ENCODE measurements at regions not wholly inside any gene's neighbourhood (a gene's known extent, or its start where the extent isn't known, plus 50 kb on each side); places are given as distances from the start of the nearest gene placed in this dataset.

- ATAC-seq (ENCODE audit: low read depth): no peak
- no peak for TF ChIP-seq CTCF (IDR thresholded peaks at IDR 0.05; ENCODE audit: poor library complexity, severe bottlenecking)
- H3K4me1 ChIP-seq (ENCODE audit: insufficient read depth, poor library complexity, severe bottlenecking): no peaks in the 10 kb centered on the region
Observed at GRCh38 chr6:135701426-135701825, 150.1 kb upstream of the PDE7B start.

GRCh38 chr6:135703007-135703406 lies 148.5 kb upstream of the PDE7B start:
- ATAC-seq (ENCODE audit: low read depth) (no peak), DNase-seq (ENCODE audit: low spot score) (no peak)
- Histone ChIP-seq H3K27me3 (ENCODE audit: insufficient read depth, poor library complexity, severe bottlenecking) (no peaks in the 10 kb centered on the region), H3K27ac (ENCODE audit: poor library complexity, severe bottlenecking) (no peak overlapping the region), H3K9me3 (ENCODE audit: severe bottlenecking) (no peaks in the 10 kb centered on the region), H3K4me3 (ENCODE audit: severe bottlenecking) (no peak overlapping the region), H3K4me1 (ENCODE audit: insufficient read depth, poor library complexity, severe bottlenecking) (no peaks in the 10 kb centered on the region), H3K36me3 (ENCODE audit: low read depth) (no peaks in the 10 kb centered on the region)
- TF ChIP-seq CTCF (IDR thresholded peaks at IDR 0.05; ENCODE audit: poor library complexity, severe bottlenecking): no peak

More at GRCh38 chr6:135701426-135701825, 150.1 kb upstream of the PDE7B start:
- Histone ChIP-seq H3K36me3 (ENCODE audit: low read depth) (no peaks in the 10 kb centered on the region), H3K27me3 (ENCODE audit: insufficient read depth, poor library complexity, severe bottlenecking) (no peaks in the 10 kb centered on the region), H3K4me3 (ENCODE audit: severe bottlenecking) (no peak overlapping the region), H3K27ac (ENCODE audit: poor library complexity, severe bottlenecking) (no peak overlapping the region), H3K9me3 (ENCODE audit: severe bottlenecking) (no peaks in the 10 kb centered on the region)
- DNase-seq (ENCODE audit: low spot score): no peak

- Histone ChIP-seq H3K36me3 (ENCODE audit: low read depth) (no peaks in the 10 kb centered on the region), H3K27ac (ENCODE audit: poor library complexity, severe bottlenecking) (no peak overlapping the region), H3K4me3 (ENCODE audit: severe bottlenecking) (no peak overlapping the region), H3K4me1 (ENCODE audit: insufficient read depth, poor library complexity, severe bottlenecking) (no peaks in the 10 kb centered on the region), H3K9me3 (ENCODE audit: severe bottlenecking) (no peaks in the 10 kb centered on the region), H3K27me3 (ENCODE audit: insufficient read depth, poor library complexity, severe bottlenecking) (no peaks in the 10 kb centered on the region)
- DNase-seq (ENCODE audit: low spot score) (no peak), ATAC-seq (ENCODE audit: low read depth) (no peak)
- no peak for TF ChIP-seq CTCF (IDR thresholded peaks at IDR 0.05; ENCODE audit: poor library complexity, severe bottlenecking)
Observed at GRCh38 chr6:135703621-135704020, 147.9 kb upstream of the PDE7B start.

DNA sequence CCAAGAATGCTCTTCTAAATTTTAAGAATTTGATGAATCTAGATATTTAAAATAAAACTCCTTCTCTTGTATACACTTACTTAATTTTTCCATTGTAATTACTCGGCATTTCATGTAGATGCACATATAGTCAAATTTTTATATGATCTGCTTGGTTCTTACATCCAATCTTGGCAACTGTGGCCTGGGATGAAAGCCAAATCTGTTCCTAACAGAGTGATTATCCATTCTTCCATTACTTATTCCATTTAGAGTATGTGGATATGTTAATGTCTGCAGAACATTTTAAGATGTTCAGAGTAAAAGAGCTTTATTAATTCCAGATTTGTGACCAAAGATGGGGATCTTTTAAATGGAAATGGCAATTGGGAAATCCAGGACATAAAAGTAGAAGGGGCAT lies 144.1 kb upstream of the PDE7B start:
- H3K36me3 ChIP-seq (ENCODE audit: low read depth): no peaks in the 10 kb centered on the region
- TF ChIP-seq CTCF (IDR thresholded peaks at IDR 0.05; ENCODE audit: poor library complexity, severe bottlenecking): no peak
- no peak overlapping the region for H3K27ac ChIP-seq (ENCODE audit: poor library complexity, severe bottlenecking)
- H3K27me3 ChIP-seq (ENCODE audit: insufficient read depth, poor library complexity, severe bottlenecking): no peaks in the 10 kb centered on the region
- H3K4me1 ChIP-seq (ENCODE audit: insufficient read depth, poor library complexity, severe bottlenecking): no peaks in the 10 kb centered on the region
- H3K9me3 ChIP-seq (ENCODE audit: severe bottlenecking): no peaks in the 10 kb centered on the region
- DNase-seq (ENCODE audit: low spot score): no peak
- H3K4me3 ChIP-seq (ENCODE audit: severe bottlenecking): no peak overlapping the region
- ATAC-seq (ENCODE audit: low read depth): no peak

GRCh38 chr6:135710042-135710441 lies 141.5 kb upstream of the PDE7B start:
- no peaks in the 10 kb centered on the region for H3K9me3 ChIP-seq (ENCODE audit: severe bottlenecking)

More at GRCh38 chr6:135710042-135710441, 141.5 kb upstream of the PDE7B start:
- ATAC-seq (ENCODE audit: low read depth): no peak
- DNase-seq (ENCODE audit: low spot score): no peak
- no peak for TF ChIP-seq CTCF (IDR thresholded peaks at IDR 0.05; ENCODE audit: poor library complexity, severe bottlenecking)
- Histone ChIP-seq H3K27me3 (ENCODE audit: insufficient read depth, poor library complexity, severe bottlenecking) (no peaks in the 10 kb centered on the region), H3K4me1 (ENCODE audit: insufficient read depth, poor library complexity, severe bottlenecking) (no peaks in the 10 kb centered on the region), H3K27ac (ENCODE audit: poor library complexity, severe bottlenecking) (no peak overlapping the region), H3K4me3 (ENCODE audit: severe bottlenecking) (no peak overlapping the region), H3K36me3 (ENCODE audit: low read depth) (no peaks in the 10 kb centered on the region)
